ACC112 (cell line): ENCODE measurements at regions not wholly inside any gene's neighbourhood (a gene's known extent, or its start where the extent isn't known, plus 50 kb on each side); places are given as distances from the start of the nearest gene placed in this dataset.
A peak's percentile ranks its signal among the peaks of the same experiment; 100 is the strongest.

ENCODE experiments used
- H2AFZ ChIP-seq: fragments of 200-600 bp; sonication (generic); one replicate; pipeline ENCODE4 v1.6.0; 2017; ENCODE audit warnings: antibody characterized with exemption, low read length; ENCODE audit not compliant: unreplicated experiment
- H3K27ac ChIP-seq: fragments of 200-600 bp; sonication (generic); 2 replicates; pipeline ENCODE4 v1.5.1; 2014; ENCODE audit warnings: low read depth, mild to moderate bottlenecking, antibody characterized with exemption, low read length, moderate library complexity
- H3K27me3 ChIP-seq: fragments of 200-600 bp; sonication (generic); 2 replicates; pipeline ENCODE4 v1.6.1; 2014; ENCODE audit warnings: mild to moderate bottlenecking, antibody characterized with exemption, low read length, moderate library complexity, mixed read lengths; ENCODE audit not compliant: insufficient read depth
- H3K36me3 ChIP-seq: fragments of 200-600 bp; sonication (generic); 2 replicates; pipeline ENCODE4 v1.6.1; 2016; ENCODE audit warnings: mild to moderate bottlenecking, antibody characterized with exemption, low read length, moderate library complexity, mixed read lengths; ENCODE audit not compliant: insufficient read depth
- H3K4me1 ChIP-seq: fragments of 200-600 bp; sonication (generic); one replicate; pipeline ENCODE4 v1.6.1; 2016; ENCODE audit warnings: low read length, mixed read lengths; ENCODE audit not compliant: insufficient read depth, unreplicated experiment, control insufficient read depth
- H3K4me3 ChIP-seq: fragments of 200-600 bp; sonication (generic); 2 replicates; pipeline ENCODE4 v1.5.1; 2014; ENCODE audit warnings: mild to moderate bottlenecking, low read depth, low read length
- H3K79me2 ChIP-seq: fragments of 200-600 bp; sonication (generic); one replicate; pipeline ENCODE4 v1.6.0; 2016; ENCODE audit warnings: low read length; ENCODE audit not compliant: control insufficient read depth, unreplicated experiment, insufficient read depth

GRCh38 chr9:108186642-108187395 lies 669.0 kb downstream of the ACTL7B start:
- H3K27me3 ChIP-seq = no peaks in the 10 kb centered on the region

GRCh38 chr9:108185613-108186012 lies 670.2 kb downstream of the ACTL7B start:
- peaks cover 18% of the 10 kb centered on the region for H3K4me1 ChIP-seq
- no peaks in the 10 kb centered on the region for H3K27me3 ChIP-seq
- H3K27ac ChIP-seq = no peak overlapping the region
- no peak overlapping the region for H3K4me3 ChIP-seq
- no peak overlapping the region for H2AFZ ChIP-seq
- H3K36me3 ChIP-seq = no peaks in the 10 kb centered on the region
- H3K79me2 ChIP-seq = no peaks in the 10 kb centered on the region

More at GRCh38 chr9:108186642-108187395, 669.0 kb downstream of the ACTL7B start:
- no peak overlapping the region for H3K27ac ChIP-seq
- peaks cover 18% of the 10 kb centered on the region for H3K4me1 ChIP-seq
- H3K79me2 ChIP-seq = no peaks in the 10 kb centered on the region
- H3K36me3 ChIP-seq = no peaks in the 10 kb centered on the region
- no peak overlapping the region for H2AFZ ChIP-seq
- H3K4me3 ChIP-seq = no peak overlapping the region

- H2AFZ ChIP-seq = peak overlapping the region; percentile 7
These were observed 670.8 kb downstream of the ACTL7B start for GRCh38 chr9:108184941-108185340.

GRCh38 chr9:108184009-108184408 lies 671.8 kb downstream of the ACTL7B start:
- no peaks in the 10 kb centered on the region for H3K36me3 ChIP-seq
- H3K4me1 ChIP-seq = peaks cover 18% of the 10 kb centered on the region
- H3K79me2 ChIP-seq = no peaks in the 10 kb centered on the region
- no peak overlapping the region for H2AFZ ChIP-seq
- no peaks in the 10 kb centered on the region for H3K27me3 ChIP-seq
- no peak overlapping the region for H3K4me3 ChIP-seq
- no peak overlapping the region for H3K27ac ChIP-seq

More at GRCh38 chr9:108184941-108185340, 670.8 kb downstream of the ACTL7B start:
- Histone ChIP-seq H3K79me2 (no peaks in the 10 kb centered on the region), H3K27ac (no peak overlapping the region), H3K4me1 (peaks cover 18% of the 10 kb centered on the region), H3K27me3 (no peaks in the 10 kb centered on the region), H3K36me3 (no peaks in the 10 kb centered on the region), H3K4me3 (no peak overlapping the region)

- H3K79me2 ChIP-seq = no peaks in the 10 kb centered on the region
- peaks cover 18% of the 10 kb centered on the region for H3K4me1 ChIP-seq
- no peak overlapping the region for H3K4me3 ChIP-seq
- H3K27ac ChIP-seq = no peak overlapping the region
- H3K36me3 ChIP-seq = no peaks in the 10 kb centered on the region
- H2AFZ ChIP-seq = peak overlapping the region; percentile 30
- H3K27me3 ChIP-seq = no peaks in the 10 kb centered on the region
These were observed 672.8 kb downstream of the ACTL7B start for GRCh38 chr9:108182950-108183381.

- H2AFZ ChIP-seq = no peak overlapping the region
- H3K4me3 ChIP-seq = no peak overlapping the region
- no peaks in the 10 kb centered on the region for H3K79me2 ChIP-seq
- peaks cover 18% of the 10 kb centered on the region for H3K4me1 ChIP-seq
- H3K36me3 ChIP-seq = no peaks in the 10 kb centered on the region
- no peak overlapping the region for H3K27ac ChIP-seq
- H3K27me3 ChIP-seq = no peaks in the 10 kb centered on the region
These were observed 673.5 kb downstream of the ACTL7B start for GRCh38 chr9:108182270-108182669.

GRCh38 chr9:108181441-108181840 lies 674.3 kb downstream of the ACTL7B start:
- H3K4me1 ChIP-seq = peaks cover 18% of the 10 kb centered on the region
- H3K79me2 ChIP-seq = no peaks in the 10 kb centered on the region
- no peaks in the 10 kb centered on the region for H3K36me3 ChIP-seq
- no peak overlapping the region for H3K4me3 ChIP-seq
- no peaks in the 10 kb centered on the region for H3K27me3 ChIP-seq
- no peak overlapping the region for H3K27ac ChIP-seq
- H2AFZ ChIP-seq = no peak overlapping the region

GRCh38 chr9:108180541-108180940 lies 675.2 kb downstream of the ACTL7B start:
- Histone ChIP-seq H3K4me3 (no peak overlapping the region), H3K36me3 (no peaks in the 10 kb centered on the region), H3K27me3 (no peaks in the 10 kb centered on the region), H3K79me2 (no peaks in the 10 kb centered on the region), H2AFZ (no peak overlapping the region), H3K4me1 (peaks cover 18% of the 10 kb centered on the region), H3K27ac (no peak overlapping the region)

- H3K36me3 ChIP-seq = no peaks in the 10 kb centered on the region
- H3K27ac ChIP-seq = no peak overlapping the region
- no peaks in the 10 kb centered on the region for H3K79me2 ChIP-seq
- H3K27me3 ChIP-seq = no peaks in the 10 kb centered on the region
- no peak overlapping the region for H3K4me3 ChIP-seq
- H2AFZ ChIP-seq = no peak overlapping the region
- peaks cover 9% of the 10 kb centered on the region for H3K4me1 ChIP-seq
These were observed 677.5 kb downstream of the ACTL7B start for GRCh38 chr9:108178318-108178717.

GRCh38 chr9:108168236-108168850 lies 678.8 kb upstream of the KLF4 start:
- Histone ChIP-seq H3K4me1 (peaks cover 8% of the 10 kb centered on the region), H3K79me2 (no peaks in the 10 kb centered on the region), H3K4me3 (no peak overlapping the region), H3K27ac (no peak overlapping the region), H2AFZ (no peak overlapping the region), H3K27me3 (no peaks in the 10 kb centered on the region), H3K36me3 (no peaks in the 10 kb centered on the region)
